ENCODE measurements at regions not wholly inside any gene's neighbourhood (a gene's known extent, or its start where the extent isn't known, plus 50 kb on each side); places are given as distances from the start of the nearest gene placed in this dataset.

GRCh38 chr14:78092040-78092439 lies 78.1 kb upstream of the NRXN3 start:
- Histone ChIP-seq H4K20me1 (ENCODE audit: insufficient read depth, low read length, poor library complexity, severe bottlenecking) (no peaks in the 10 kb centered on the region), H3K4me1 (ENCODE audit: insufficient read depth, low read length, poor library complexity, severe bottlenecking) (no peaks in the 10 kb centered on the region), H3F3A (ENCODE audit: low read depth) (no peaks in the 10 kb centered on the region), H3K79me2 (ENCODE audit: insufficient read depth, low read length) (no peaks in the 10 kb centered on the region), H2AFZ (ENCODE audit: low read length) (no peak overlapping the region), H3K9ac (ENCODE audit: low read depth, low read length, poor library complexity, severe bottlenecking) (no peak overlapping the region), H3K4me3 (ENCODE audit: low read length, poor library complexity, severe bottlenecking) (no peak overlapping the region), H3K27me3 (ENCODE audit: insufficient read depth, low read length, poor library complexity, severe bottlenecking) (no peaks in the 10 kb centered on the region), H3K4me2 (ENCODE audit: low read depth, low read length, poor library complexity, severe bottlenecking) (no peak overlapping the region), H3K36me3 (ENCODE audit: insufficient read depth, low read length) (no peaks in the 10 kb centered on the region), H3K9me2 (replicated peaks; ENCODE audit: low read depth, low read length) (no peaks in the 10 kb centered on the region), H3K9me3 (ENCODE audit: insufficient read depth, low read depth, low read length) (no peaks in the 10 kb centered on the region; the same call in 1 of the 2 replicates)
- TF ChIP-seq CTCF (conservative IDR thresholded peaks at IDR 0.05; ENCODE audit: low read length) (no peak), EZH2phosphoT487 (IDR thresholded peaks at IDR 0.05; ENCODE audit: borderline replicate concordance) (no peak)

GRCh38 chr14:78103271-78103670 lies 66.9 kb upstream of the NRXN3 start:
- H3K9me3 ChIP-seq (ENCODE audit: insufficient read depth, low read depth, low read length) = no peaks in the 10 kb centered on the region
- no peaks in the 10 kb centered on the region for H3K9me2 ChIP-seq (replicated peaks; ENCODE audit: low read depth, low read length)
- H3K4me2 ChIP-seq (ENCODE audit: low read depth, low read length, poor library complexity, severe bottlenecking) = no peak overlapping the region
- H3F3A ChIP-seq (ENCODE audit: low read depth) = no peaks in the 10 kb centered on the region
- no peaks in the 10 kb centered on the region for H3K27me3 ChIP-seq (ENCODE audit: insufficient read depth, low read length, poor library complexity, severe bottlenecking)
- H3K79me2 ChIP-seq (ENCODE audit: insufficient read depth, low read length) = no peaks in the 10 kb centered on the region
- H2AFZ ChIP-seq (ENCODE audit: low read length) = no peak overlapping the region
- no peaks in the 10 kb centered on the region for H4K20me1 ChIP-seq (ENCODE audit: insufficient read depth, low read length, poor library complexity, severe bottlenecking)
- H3K4me3 ChIP-seq (ENCODE audit: low read length, poor library complexity, severe bottlenecking) = no peak overlapping the region
- TF ChIP-seq CTCF (conservative IDR thresholded peaks at IDR 0.05; ENCODE audit: low read length) (no peak), EZH2phosphoT487 (IDR thresholded peaks at IDR 0.05; ENCODE audit: borderline replicate concordance) (no peak)
- peaks cover 7% of the 10 kb centered on the region for H3K4me1 ChIP-seq (ENCODE audit: insufficient read depth, low read length, poor library complexity, severe bottlenecking)
- H3K36me3 ChIP-seq (ENCODE audit: insufficient read depth, low read length) = no peaks in the 10 kb centered on the region
- H3K9ac ChIP-seq (ENCODE audit: low read depth, low read length, poor library complexity, severe bottlenecking) = no peak overlapping the region

- no peak overlapping the region for H3K4me2 ChIP-seq (ENCODE audit: low read depth, low read length, poor library complexity, severe bottlenecking)
These were observed 66.0 kb upstream of the NRXN3 start for GRCh38 chr14:78104160-78104559.

More at GRCh38 chr14:78104160-78104559, 66.0 kb upstream of the NRXN3 start:
- Histone ChIP-seq H3K79me2 (ENCODE audit: insufficient read depth, low read length) (no peaks in the 10 kb centered on the region), H3K9ac (ENCODE audit: low read depth, low read length, poor library complexity, severe bottlenecking) (no peak overlapping the region), H3K27me3 (ENCODE audit: insufficient read depth, low read length, poor library complexity, severe bottlenecking) (no peaks in the 10 kb centered on the region), H2AFZ (ENCODE audit: low read length) (no peak overlapping the region), H3K9me3 (ENCODE audit: insufficient read depth, low read depth, low read length) (no peaks in the 10 kb centered on the region), H3F3A (ENCODE audit: low read depth) (no peaks in the 10 kb centered on the region), H3K4me1 (ENCODE audit: insufficient read depth, low read length, poor library complexity, severe bottlenecking) (peaks cover 7% of the 10 kb centered on the region), H3K9me2 (replicated peaks; ENCODE audit: low read depth, low read length) (no peaks in the 10 kb centered on the region), H4K20me1 (ENCODE audit: insufficient read depth, low read length, poor library complexity, severe bottlenecking) (no peaks in the 10 kb centered on the region), H3K4me3 (ENCODE audit: low read length, poor library complexity, severe bottlenecking) (no peak overlapping the region), H3K36me3 (ENCODE audit: insufficient read depth, low read length) (no peaks in the 10 kb centered on the region)
- TF ChIP-seq CTCF (conservative IDR thresholded peaks at IDR 0.05; ENCODE audit: low read length) (no peak), EZH2phosphoT487 (IDR thresholded peaks at IDR 0.05; ENCODE audit: borderline replicate concordance) (no peak)

All from Loucy (cell line).